H1 (cell line): ENCODE measurements at regions not wholly inside any gene's neighbourhood (a gene's known extent, or its start where the extent isn't known, plus 50 kb on each side); places are given as distances from the start of the nearest gene placed in this dataset.

ENCODE experiments used
- CTCF ChIA-PET: fragments of 300-600 bp; sonication (Branson Sonifier 250); formaldehyde crosslinking; loops from one replicate; lab custom pipeline; 2021; ENCODE audit not compliant: partially characterized antibody; lab: Charles Lee
- POLR2A ChIA-PET: fragments of 300-600 bp; sonication (Branson Sonifier 250); formaldehyde crosslinking; loops from one replicate; lab custom pipeline; 2021; ENCODE audit warnings: inconsistent platforms; ENCODE audit not compliant: partially characterized antibody; lab: Charles Lee
- DNase-seq, 2 experiments: peaks; one replicate each; pipeline versions ENCODE4 v3.0.0 to v3.0.0-alpha.2; 2010 to 2022; ENCODE audit warnings: low spot score in 2 of 2, low read depth in 1 of 2, mixed read lengths in 1 of 2
- FAIRE-seq: peaks from 2 replicates; lab custom pipeline; 2011; peaks lifted over from hg19 to GRCh38; lab: Jason Lieb, UNC
- H2AFZ ChIP-seq: 2 replicates; pipeline ENCODE4 v1.8.1; 2012; ENCODE audit warnings: low read length, inconsistent platforms
- H2AK5ac ChIP-seq: 2 replicates; pipeline ENCODE4 v1.6.1; 2013; ENCODE audit warnings: low read depth, low read length
- H2BK120ac ChIP-seq: replicated peaks from 2 replicates; pipeline ENCODE3; 2013; ENCODE audit warnings: low read depth, low read length, inconsistent platforms
- H2BK12ac ChIP-seq: 2 replicates; pipeline ENCODE4 v1.6.1; 2013; ENCODE audit warnings: low read depth, low read length
- H2BK15ac ChIP-seq: 2 replicates; pipeline ENCODE4 v1.6.1; 2013; ENCODE audit warnings: low read length
- H2BK20ac ChIP-seq: 2 replicates; pipeline ENCODE4 v1.6.1; 2013; ENCODE audit warnings: low read length
- H2BK5ac ChIP-seq: 2 replicates; pipeline ENCODE4 v1.6.1; 2013; ENCODE audit warnings: low read depth, low read length
- H3K14ac ChIP-seq: 2 replicates; pipeline ENCODE4 v1.6.1; 2013; ENCODE audit warnings: inconsistent platforms; ENCODE audit not compliant: insufficient read length
- H3K18ac ChIP-seq: 2 replicates; pipeline ENCODE4 v1.6.1; 2013; ENCODE audit warnings: low read length; ENCODE audit errors: extremely low read depth
- H3K23ac ChIP-seq: 2 replicates; pipeline ENCODE4 v1.6.1; 2013; ENCODE audit warnings: inconsistent platforms; ENCODE audit not compliant: insufficient read length
- H3K23me2 ChIP-seq: 2 replicates; pipeline ENCODE4 v1.6.1; 2013; ENCODE audit warnings: low read depth, low read length
- H3K27ac ChIP-seq: 2 replicates; pipeline ENCODE4 v1.6.1; 2011; ENCODE audit warnings: low read depth, low read length, inconsistent platforms
- H3K27me3 ChIP-seq, 4 experiments: replicated peaks in 1 of 4; 1 replicate in 1 of 4; 2 replicates in 3 of 4; pipeline versions ENCODE4 v1.6.1 to v1.8.1; 2011 to 2013; ENCODE audit warnings: low read length in 3 of 4, mild to moderate bottlenecking in 3 of 4, inconsistent platforms in 2 of 4, mixed read lengths in 2 of 4, moderate library complexity in 1 of 4; ENCODE audit not compliant: control insufficient read depth in 3 of 4, insufficient read depth in 3 of 4; ENCODE audit errors: extremely low read depth in 1 of 4
- H3K36me3 ChIP-seq, 4 experiments: 2 replicates each; pipeline versions ENCODE4 v1.6.1 to v1.8.1; 2011 to 2013; ENCODE audit warnings: mild to moderate bottlenecking in 4 of 4, low read length in 3 of 4, moderate library complexity in 2 of 4, control low read depth in 1 of 4, inconsistent platforms in 1 of 4; ENCODE audit not compliant: insufficient read depth in 4 of 4, control insufficient read depth in 2 of 4
- H3K4ac ChIP-seq: replicated peaks from 2 replicates; pipeline ENCODE3; 2013; ENCODE audit warnings: low read length, low read depth, mixed read lengths, inconsistent platforms; ENCODE audit not compliant: insufficient read length
- H3K4me1 ChIP-seq, 4 experiments: replicated peaks in 1 of 4; 1 replicate in 1 of 4; 2 replicates in 3 of 4; pipeline versions ENCODE4 v1.6.1 to v1.8.1; 2011 to 2013; ENCODE audit warnings: low read length in 3 of 4, inconsistent platforms in 2 of 4, mixed read lengths in 1 of 4; ENCODE audit not compliant: insufficient read depth in 4 of 4, control insufficient read depth in 3 of 4
- H3K4me2 ChIP-seq, 2 experiments: 2 replicates each; pipeline versions ENCODE4 v1.6.1 to v1.8.1; 2011 to 2013; ENCODE audit warnings: low read depth in 2 of 2, low read length in 2 of 2, control low read depth in 1 of 2, inconsistent platforms in 1 of 2, mild to moderate bottlenecking in 1 of 2; ENCODE audit not compliant: insufficient read depth in 1 of 2
- H3K4me3 ChIP-seq, 4 experiments: fragments of 200-600, 300-600 bp in 1 of 4; sonication (generic), shearing (Covaris generic), sonication (Bioruptor Twin) in 1 of 4; 2 replicates each; pipeline versions ENCODE4 v1.5.1 to v1.8.1; 2011 to 2016; ENCODE audit warnings: low read length in 4 of 4, low read depth in 3 of 4, control low read depth in 2 of 4, inconsistent platforms in 2 of 4, mild to moderate bottlenecking in 2 of 4, mixed read lengths in 1 of 4, moderate library complexity in 1 of 4; ENCODE audit not compliant: insufficient read depth in 2 of 4; ENCODE audit errors: extremely low read depth in 1 of 4
- H3K56ac ChIP-seq: replicated peaks from 2 replicates; pipeline ENCODE3; 2013; ENCODE audit warnings: low read depth, mild to moderate bottlenecking, mixed read lengths, low read length, inconsistent platforms; ENCODE audit not compliant: insufficient read length
- H3K79me1 ChIP-seq: 2 replicates; pipeline ENCODE4 v1.6.1; 2013; ENCODE audit warnings: low read depth, low read length, control low read depth
- H3K79me2 ChIP-seq, 2 experiments: 2 replicates each; pipeline versions ENCODE4 v1.6.1 to v1.8.1; 2012 to 2013; ENCODE audit warnings: low read length in 2 of 2, mild to moderate bottlenecking in 2 of 2, inconsistent platforms in 1 of 2; ENCODE audit not compliant: insufficient read depth in 2 of 2, control insufficient read depth in 1 of 2
- H3K9ac ChIP-seq, 4 experiments: replicated peaks in 1 of 4; 1 replicate in 1 of 4; 2 replicates in 3 of 4; pipeline versions ENCODE4 v1.6.1 to v1.8.1; 2011 to 2013; ENCODE audit warnings: low read depth in 3 of 4, low read length in 3 of 4, control low read depth in 2 of 4, mild to moderate bottlenecking in 2 of 4, moderate library complexity in 2 of 4, inconsistent platforms in 1 of 4; ENCODE audit errors: extremely low read depth in 1 of 4
- H3K9me3 ChIP-seq, 2 experiments: 2 replicates each; pipeline versions ENCODE4 v1.6.1 to v1.8.1; 2012 to 2013; ENCODE audit warnings: mild to moderate bottlenecking in 2 of 2, moderate library complexity in 2 of 2, control low read depth in 1 of 2, inconsistent platforms in 1 of 2, low read depth in 1 of 2, low read length in 1 of 2, mixed read lengths in 1 of 2; ENCODE audit not compliant: insufficient read depth in 2 of 2
- H4K20me1 ChIP-seq, 2 experiments: replicated peaks in 1 of 2; 2 replicates each; pipeline versions ENCODE3 to v1.8.1; 2011 to 2013; ENCODE audit warnings: inconsistent platforms in 2 of 2, low read length in 2 of 2, mild to moderate bottlenecking in 1 of 2; ENCODE audit not compliant: insufficient read depth in 2 of 2, control insufficient read depth in 1 of 2
- H4K5ac ChIP-seq: 2 replicates; pipeline ENCODE4 v1.6.1; 2013; ENCODE audit warnings: low read length, low read depth, mixed read lengths, inconsistent platforms; ENCODE audit not compliant: insufficient read length
- H4K8ac ChIP-seq: 2 replicates; pipeline ENCODE4 v1.8.0; 2013; ENCODE audit warnings: mild to moderate bottlenecking, moderate library complexity, low read length, inconsistent platforms; ENCODE audit not compliant: insufficient read depth; ENCODE audit errors: extremely low read depth
- H4K91ac ChIP-seq: replicated peaks from 2 replicates; pipeline ENCODE3; 2013; ENCODE audit warnings: low read length, mixed read lengths, inconsistent platforms; ENCODE audit not compliant: insufficient read length
- ASH2L ChIP-seq: fragments of 200-600, 300-600 bp; sonication (generic); IDR thresholded peaks from one replicate; pipeline ENCODE4 v1.7.1; 2017; ENCODE audit warnings: low read length
- BACH1 ChIP-seq: IDR thresholded peaks from 2 replicates; pipeline ENCODE4 v1.6.1; 2012; ENCODE audit warnings: low read length, improper control_type of control experiment
- GABPA ChIP-seq: IDR thresholded peaks from 2 replicates; pipeline ENCODE4 v1.6.1; 2011; ENCODE audit warnings: mild to moderate bottlenecking, low read length, moderate library complexity, borderline replicate concordance; ENCODE audit not compliant: insufficient read depth
- KDM1A ChIP-seq: fragments of 200-600, 300-600 bp; sonication (generic); IDR thresholded peaks from 2 replicates; pipeline ENCODE4 v1.7.1; 2016; ENCODE audit warnings: mild to moderate bottlenecking, low read length, borderline replicate concordance
- NRF1 ChIP-seq: IDR thresholded peaks from 2 replicates; pipeline ENCODE4 v1.6.1; 2011; ENCODE audit warnings: mild to moderate bottlenecking, low read depth, low read length, improper control_type of control experiment
- POLR2AphosphoS5 ChIP-seq: IDR thresholded peaks from 2 replicates; pipeline ENCODE4 v1.6.1; 2011; ENCODE audit warnings: low read depth, low read length
- SIN3A ChIP-seq, 2 experiments: IDR thresholded peaks in 1 of 2; conservative IDR thresholded peaks in 1 of 2; 2 replicates each; pipeline ENCODE4 v1.6.1; 2011 to 2012; ENCODE audit warnings: low read length in 2 of 2, improper control_type of control experiment in 1 of 2, low read depth in 1 of 2, mild to moderate bottlenecking in 1 of 2
- SIX5 ChIP-seq: IDR thresholded peaks from 2 replicates; pipeline ENCODE4 v1.6.1; 2011; ENCODE audit warnings: mild to moderate bottlenecking, low read depth, low read length
- SP4 ChIP-seq: IDR thresholded peaks from 2 replicates; pipeline ENCODE4 v1.6.1; 2012; ENCODE audit warnings: low read length, inconsistent platforms
- WGBS, 2 experiments: shearing (Covaris generic) in 1 of 2; methylation state at CpG; one replicate each; pipeline versions ENCODE4 v1.1.6 to v1.1.7; 2013 to 2015; ENCODE audit warnings: low lambda C conversion rate in 2 of 2, mixed read lengths in 2 of 2, inconsistent platforms in 1 of 2, low coverage in 1 of 2, missing lambda C conversion rate in 1 of 2; ENCODE audit not compliant: insufficient replicate concordance in 2 of 2, insufficient coverage in 1 of 2, insufficient read length in 1 of 2; ENCODE audit errors: extremely low coverage in 1 of 2, missing lambda C conversion rate in 1 of 2; 5-methylcytosine and 5-hydroxymethylcytosine counted together
- TF ChIP-seq, protein P1 (sequence below), 3 experiments: IDR thresholded peaks; 1 replicate in 2 of 3; 2 replicates in 1 of 3; pipeline versions ENCODE4 v1.5.1 to v1.6.1; 2011; ENCODE audit warnings: low read length in 3 of 3, mild to moderate bottlenecking in 3 of 3, inconsistent platforms in 2 of 3, low read depth in 1 of 3, moderate library complexity in 1 of 3; ENCODE audit not compliant: insufficient read depth in 1 of 3; ENCODE audit errors: control extremely low read depth in 1 of 3
- TF ChIP-seq, protein P2 (sequence below): IDR thresholded peaks from 2 replicates; pipeline ENCODE4 v1.6.1; 2012; ENCODE audit warnings: inconsistent platforms

DNA sequence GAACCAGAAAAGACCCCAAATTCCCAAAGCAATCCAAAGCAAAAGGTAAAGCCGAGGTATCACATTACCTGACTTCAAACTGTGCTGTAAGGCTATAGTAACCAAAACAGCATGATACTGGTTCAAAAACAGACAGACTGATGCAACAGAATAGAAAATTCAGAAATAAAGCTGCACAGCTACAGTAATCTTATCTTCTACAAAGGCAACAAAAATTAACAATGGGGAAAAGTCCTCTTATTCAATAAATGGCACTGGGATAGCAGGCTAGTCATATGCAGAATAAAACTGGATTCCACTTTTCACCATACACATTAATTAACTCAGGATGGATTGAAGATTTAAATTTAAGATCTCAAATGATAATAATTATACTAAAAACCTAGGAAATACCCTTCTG is 392.6 kb upstream of the CBLB start:
- H3K4me3 ChIP-seq, result no peak overlapping the region
- no peak for FAIRE-seq

More for the DNA sequence above, 392.6 kb upstream of the CBLB start:
- H4K5ac ChIP-seq, result no peak overlapping the region
- no peak overlapping the region for H3K4me2 ChIP-seq
- POLR2A ChIA-PET, result no interaction called here
- H3K4me1 ChIP-seq, result no peaks in the 10 kb centered on the region; a peak in 1 of 7 replicates
- no peak overlapping the region for H4K8ac ChIP-seq
- H2BK120ac ChIP-seq, result no peak overlapping the region
- no peaks in the 10 kb centered on the region for H3K27me3 ChIP-seq
- WGBS, 2 experiments, result 93% methylated on average over 1 of the region's 1 CpG; no CpG with 5 or more reads in 1 of the 2 experiments
- no peaks in the 10 kb centered on the region for H3K36me3 ChIP-seq
- no peaks in the 10 kb centered on the region for H3K9me3 ChIP-seq
- CTCF ChIA-PET, result no interaction called here
- no peak overlapping the region for H3K56ac ChIP-seq
- H2BK5ac ChIP-seq, result no peak overlapping the region
- no peak overlapping the region for H2BK12ac ChIP-seq
- H2AFZ ChIP-seq, result no peak overlapping the region
- no peak overlapping the region for H3K9ac ChIP-seq
- no peaks in the 10 kb centered on the region for H3K23me2 ChIP-seq
- no peaks in the 10 kb centered on the region for H3K79me1 ChIP-seq
- no peaks in the 10 kb centered on the region for H3K79me2 ChIP-seq
- H2AK5ac ChIP-seq, result no peak overlapping the region
- H3K14ac ChIP-seq, result no peak overlapping the region
- H3K27ac ChIP-seq, result no peak overlapping the region
- no peak overlapping the region for H2BK15ac ChIP-seq
- H3K23ac ChIP-seq, result no peak overlapping the region
- H3K4ac ChIP-seq, result no peak overlapping the region
- H2BK20ac ChIP-seq, result no peak overlapping the region
- H3K18ac ChIP-seq, result no peak overlapping the region
- DNase-seq, result no peak
- no peaks in the 10 kb centered on the region for H4K20me1 ChIP-seq
- TF ChIP-seq BACH1 (no peak), NRF1 (no peak), SP4 (no peak), SIX5 (no peak), POLR2AphosphoS5 (no peak), GABPA (no peak), SIN3A (conservative IDR thresholded peaks at IDR 0.05 in 1 of 2, IDR thresholded peaks at IDR 0.05 in 1 of 2; ENCODE audit: low read depth in 1 of 2, low read length in 2 of 2) (no peak), ASH2L (no peak), KDM1A (no peak)
- TF ChIP-seq, protein P1, sequence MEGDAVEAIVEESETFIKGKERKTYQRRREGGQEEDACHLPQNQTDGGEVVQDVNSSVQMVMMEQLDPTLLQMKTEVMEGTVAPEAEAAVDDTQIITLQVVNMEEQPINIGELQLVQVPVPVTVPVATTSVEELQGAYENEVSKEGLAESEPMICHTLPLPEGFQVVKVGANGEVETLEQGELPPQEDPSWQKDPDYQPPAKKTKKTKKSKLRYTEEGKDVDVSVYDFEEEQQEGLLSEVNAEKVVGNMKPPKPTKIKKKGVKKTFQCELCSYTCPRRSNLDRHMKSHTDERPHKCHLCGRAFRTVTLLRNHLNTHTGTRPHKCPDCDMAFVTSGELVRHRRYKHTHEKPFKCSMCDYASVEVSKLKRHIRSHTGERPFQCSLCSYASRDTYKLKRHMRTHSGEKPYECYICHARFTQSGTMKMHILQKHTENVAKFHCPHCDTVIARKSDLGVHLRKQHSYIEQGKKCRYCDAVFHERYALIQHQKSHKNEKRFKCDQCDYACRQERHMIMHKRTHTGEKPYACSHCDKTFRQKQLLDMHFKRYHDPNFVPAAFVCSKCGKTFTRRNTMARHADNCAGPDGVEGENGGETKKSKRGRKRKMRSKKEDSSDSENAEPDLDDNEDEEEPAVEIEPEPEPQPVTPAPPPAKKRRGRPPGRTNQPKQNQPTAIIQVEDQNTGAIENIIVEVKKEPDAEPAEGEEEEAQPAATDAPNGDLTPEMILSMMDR (IDR thresholded peaks at IDR 0.05; ENCODE audit: control extremely low read depth in 1 of 3, insufficient read depth in 1 of 3, low read depth in 1 of 3, low read length in 3 of 3), result no peak
- TF ChIP-seq, protein P2, sequence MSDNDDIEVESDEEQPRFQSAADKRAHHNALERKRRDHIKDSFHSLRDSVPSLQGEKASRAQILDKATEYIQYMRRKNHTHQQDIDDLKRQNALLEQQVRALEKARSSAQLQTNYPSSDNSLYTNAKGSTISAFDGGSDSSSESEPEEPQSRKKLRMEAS, result no peak
- H4K91ac ChIP-seq, result no peak overlapping the region
